ENCODE measurements at regions not wholly inside any gene's neighbourhood (a gene's known extent, or its start where the extent isn't known, plus 50 kb on each side); places are given as distances from the start of the nearest gene placed in this dataset.

DNA sequence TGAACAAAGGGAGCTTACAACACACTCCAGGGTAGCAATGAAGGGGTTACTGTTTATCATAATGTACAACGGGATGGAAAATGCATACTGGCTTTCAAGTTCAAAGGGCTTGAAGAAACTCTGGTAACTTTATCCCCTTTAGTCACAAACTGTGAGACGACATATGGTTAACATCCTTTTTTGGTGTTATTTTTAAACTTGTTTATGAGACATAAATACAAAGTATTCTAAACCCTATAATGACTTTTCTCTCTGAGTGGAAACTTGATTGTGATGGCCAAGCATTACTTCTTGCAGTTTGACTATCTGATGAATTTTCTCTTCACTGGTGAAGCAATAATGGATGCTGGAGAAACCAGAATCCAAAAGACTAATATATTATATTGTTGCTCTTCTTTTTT is 62.0 kb upstream of the SEMA3A start:
- Mint-ChIP-seq H3K9me3 (no peaks in the 10 kb centered on the region), H3K27ac (no peak overlapping the region), H3K4me1 (no peaks in the 10 kb centered on the region), H3K27me3 (no peaks in the 10 kb centered on the region), H3K36me3 (ENCODE audit: low read depth) (no peaks in the 10 kb centered on the region), H3K4me3 (no peak overlapping the region)
- POLR2A ChIA-PET, result no interaction called here
- CTCF ChIA-PET, result no interaction called here
- ATAC-seq (ENCODE audit: low read depth), result no peak
- intact Hi-C loops (cut with micrococcal nuclease), result no loop called here
- DNase-seq, result no peak
- TF ChIP-seq CTCF (IDR thresholded peaks at IDR 0.05), result no peak

DNA sequence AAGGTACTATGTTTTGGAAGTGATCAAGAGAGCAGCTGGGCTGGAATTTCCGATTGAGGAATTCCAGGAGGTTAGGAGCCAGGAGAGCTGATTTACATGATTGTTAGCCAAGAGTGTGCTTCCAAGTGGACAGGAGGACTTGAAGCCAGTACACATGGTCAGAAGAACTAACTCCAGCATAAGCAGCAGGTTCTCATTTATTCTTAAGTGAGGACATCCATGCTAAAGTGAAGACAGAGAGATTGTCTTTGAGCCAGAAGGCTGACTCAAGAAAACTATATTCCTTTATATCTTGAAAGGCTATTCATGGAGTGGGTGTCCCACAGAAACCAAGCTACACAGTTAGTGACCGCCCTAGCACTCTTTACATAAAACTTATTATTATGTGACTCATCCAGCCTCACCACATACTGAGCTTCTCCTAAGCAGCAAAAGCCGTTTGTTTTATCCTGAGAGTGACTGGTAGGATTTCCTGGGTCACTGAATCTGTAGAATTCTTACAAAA is 56.7 kb upstream of the SEMA3A start:
- H3K4me3 Mint-ChIP-seq, result no peak overlapping the region
- H3K27ac Mint-ChIP-seq, result no peak overlapping the region
- ChIA-PET CTCF (no interaction called here), POLR2A (no interaction called here)
- no peaks in the 10 kb centered on the region for H3K4me1 Mint-ChIP-seq
- no peaks in the 10 kb centered on the region for H3K27me3 Mint-ChIP-seq
- H3K9me3 Mint-ChIP-seq, result no peaks in the 10 kb centered on the region
- intact Hi-C loops (cut with micrococcal nuclease), result no loop called here
- DNase-seq (no peak), ATAC-seq (ENCODE audit: low read depth) (no peak)
- H3K36me3 Mint-ChIP-seq (ENCODE audit: low read depth), result no peaks in the 10 kb centered on the region
- no peak for TF ChIP-seq CTCF (IDR thresholded peaks at IDR 0.05)

DNA sequence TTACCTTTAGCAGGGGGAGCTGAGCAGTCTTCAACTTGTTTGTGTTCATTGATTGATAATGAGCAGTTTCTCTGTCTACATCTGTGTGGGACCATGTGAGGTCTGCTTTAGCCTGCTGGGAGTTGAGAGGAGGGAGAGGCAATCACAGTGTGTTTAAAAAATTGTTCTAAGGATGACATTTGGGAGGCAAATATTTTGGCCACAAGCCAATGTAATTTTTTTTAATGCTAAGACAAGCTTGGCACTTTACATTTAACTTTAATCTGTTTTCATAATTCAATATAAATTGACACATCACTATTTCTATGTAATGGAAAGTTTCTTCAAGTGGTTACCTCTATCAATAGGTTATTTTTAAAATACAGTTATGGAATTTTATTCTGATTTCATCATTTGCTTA is 55.9 kb upstream of the SEMA3A start:
- CTCF ChIA-PET, result no interaction called here

DNA sequence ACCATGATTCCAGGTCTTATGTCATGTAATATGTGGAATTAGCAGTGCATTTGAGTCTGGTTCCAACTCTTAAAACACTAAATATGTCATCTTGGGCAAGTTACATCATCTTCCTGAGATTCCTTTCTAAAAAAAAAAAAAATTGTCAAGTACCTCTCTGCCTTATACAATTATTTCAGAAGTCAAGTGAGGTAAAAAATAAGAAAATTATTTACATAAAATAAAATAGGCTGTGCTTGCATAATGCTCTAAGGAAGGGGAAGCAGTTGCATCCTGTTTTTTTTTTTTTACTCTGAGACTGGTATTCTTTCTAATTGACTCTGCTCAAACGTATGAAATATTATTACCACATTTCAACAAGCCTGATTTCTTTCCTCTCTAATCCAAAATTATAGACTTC is 55.1 kb upstream of the SEMA3A start:
- CTCF ChIA-PET, result no interaction called here
- TF ChIP-seq CTCF (IDR thresholded peaks at IDR 0.05), result no peak
- ATAC-seq (ENCODE audit: low read depth) (no peak), DNase-seq (no peak)
- Mint-ChIP-seq H3K27me3 (no peaks in the 10 kb centered on the region), H3K4me1 (no peaks in the 10 kb centered on the region), H3K4me3 (no peak overlapping the region), H3K36me3 (ENCODE audit: low read depth) (no peaks in the 10 kb centered on the region), H3K9me3 (no peaks in the 10 kb centered on the region), H3K27ac (no peak overlapping the region)
- POLR2A ChIA-PET, result no interaction called here
- intact Hi-C loops (cut with micrococcal nuclease), result no loop called here

More for the DNA sequence above, 55.9 kb upstream of the SEMA3A start:
- Mint-ChIP-seq H3K27me3 (no peaks in the 10 kb centered on the region), H3K9me3 (no peaks in the 10 kb centered on the region), H3K36me3 (ENCODE audit: low read depth) (no peaks in the 10 kb centered on the region), H3K4me3 (no peak overlapping the region), H3K4me1 (no peaks in the 10 kb centered on the region), H3K27ac (no peak overlapping the region)
- POLR2A ChIA-PET, result no interaction called here
- DNase-seq (no peak), ATAC-seq (ENCODE audit: low read depth) (no peak)
- TF ChIP-seq CTCF (IDR thresholded peaks at IDR 0.05), result no peak
- intact Hi-C loops (cut with micrococcal nuclease), result no loop called here

GRCh38 chr7:84248843-84249242 is 54.3 kb upstream of the SEMA3A start:
- intact Hi-C loops (cut with micrococcal nuclease), result no loop called here
- ChIA-PET CTCF (no interaction called here), POLR2A (no interaction called here)
- Mint-ChIP-seq H3K27ac (no peak overlapping the region), H3K4me3 (no peak overlapping the region), H3K27me3 (no peaks in the 10 kb centered on the region), H3K4me1 (no peaks in the 10 kb centered on the region), H3K36me3 (ENCODE audit: low read depth) (no peaks in the 10 kb centered on the region), H3K9me3 (peaks cover under 1% of the 10 kb centered on the region)
- no peak for TF ChIP-seq CTCF (IDR thresholded peaks at IDR 0.05)
- ATAC-seq (ENCODE audit: low read depth) (no peak), DNase-seq (no peak)
